ENCODE measurements at regions not wholly inside any gene's neighbourhood (a gene's known extent, or its start where the extent isn't known, plus 50 kb on each side); places are given as distances from the start of the nearest gene placed in this dataset.

GRCh38 chr4:19703391-19703790 is 548.3 kb upstream of the SLIT2 start:
- no peak for ATAC-seq
- no peaks in the 10 kb centered on the region for H3K27me3 ChIP-seq (ENCODE audit: control insufficient read depth, insufficient read depth, low read length)
- no peak overlapping the region for H3K4me3 ChIP-seq (ENCODE audit: low read depth in 2 of 2, low read length in 2 of 2)
- no peak overlapping the region for H3K27ac ChIP-seq (ENCODE audit: low read length)
- ChIA-PET CTCF (no interaction called here), POLR2A (no interaction called here)
- no peaks in the 10 kb centered on the region for H3K36me3 ChIP-seq (ENCODE audit: control insufficient read depth, insufficient read depth, low read length)
- BruUV-seq (replicated peaks) = no TSS peak
- intact Hi-C loops (cut with micrococcal nuclease; ENCODE audit: unreplicated experiment) (no loop called here), in situ Hi-C loops (cut with HindIII; ENCODE audit: low pct_unique_long_range_greater_than_20kb, low sequenced_read_pairs) (no loop called here)
- no peaks in the 10 kb centered on the region for H3K4me1 ChIP-seq (ENCODE audit: control insufficient read depth, insufficient read depth, low read length)
- DNase-seq (ENCODE audit: low read depth, low spot score) = no peak
- TF ChIP-seq, protein P1, sequence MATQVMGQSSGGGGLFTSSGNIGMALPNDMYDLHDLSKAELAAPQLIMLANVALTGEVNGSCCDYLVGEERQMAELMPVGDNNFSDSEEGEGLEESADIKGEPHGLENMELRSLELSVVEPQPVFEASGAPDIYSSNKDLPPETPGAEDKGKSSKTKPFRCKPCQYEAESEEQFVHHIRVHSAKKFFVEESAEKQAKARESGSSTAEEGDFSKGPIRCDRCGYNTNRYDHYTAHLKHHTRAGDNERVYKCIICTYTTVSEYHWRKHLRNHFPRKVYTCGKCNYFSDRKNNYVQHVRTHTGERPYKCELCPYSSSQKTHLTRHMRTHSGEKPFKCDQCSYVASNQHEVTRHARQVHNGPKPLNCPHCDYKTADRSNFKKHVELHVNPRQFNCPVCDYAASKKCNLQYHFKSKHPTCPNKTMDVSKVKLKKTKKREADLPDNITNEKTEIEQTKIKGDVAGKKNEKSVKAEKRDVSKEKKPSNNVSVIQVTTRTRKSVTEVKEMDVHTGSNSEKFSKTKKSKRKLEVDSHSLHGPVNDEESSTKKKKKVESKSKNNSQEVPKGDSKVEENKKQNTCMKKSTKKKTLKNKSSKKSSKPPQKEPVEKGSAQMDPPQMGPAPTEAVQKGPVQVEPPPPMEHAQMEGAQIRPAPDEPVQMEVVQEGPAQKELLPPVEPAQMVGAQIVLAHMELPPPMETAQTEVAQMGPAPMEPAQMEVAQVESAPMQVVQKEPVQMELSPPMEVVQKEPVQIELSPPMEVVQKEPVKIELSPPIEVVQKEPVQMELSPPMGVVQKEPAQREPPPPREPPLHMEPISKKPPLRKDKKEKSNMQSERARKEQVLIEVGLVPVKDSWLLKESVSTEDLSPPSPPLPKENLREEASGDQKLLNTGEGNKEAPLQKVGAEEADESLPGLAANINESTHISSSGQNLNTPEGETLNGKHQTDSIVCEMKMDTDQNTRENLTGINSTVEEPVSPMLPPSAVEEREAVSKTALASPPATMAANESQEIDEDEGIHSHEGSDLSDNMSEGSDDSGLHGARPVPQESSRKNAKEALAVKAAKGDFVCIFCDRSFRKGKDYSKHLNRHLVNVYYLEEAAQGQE (IDR thresholded peaks at IDR 0.05; ENCODE audit: insufficient read depth in 1 of 2, low read depth in 2 of 2, low read length in 1 of 2) = no peak
- no peak for TF ChIP-seq SIN3A (IDR thresholded peaks at IDR 0.05; ENCODE audit: borderline replicate concordance, insufficient read depth, low read depth, low read length)
- TF ChIP-seq POLR2AphosphoS5 (IDR thresholded peaks at IDR 0.05; ENCODE audit: low read depth, low read length) = no peak
- TF ChIP-seq, protein P2, sequence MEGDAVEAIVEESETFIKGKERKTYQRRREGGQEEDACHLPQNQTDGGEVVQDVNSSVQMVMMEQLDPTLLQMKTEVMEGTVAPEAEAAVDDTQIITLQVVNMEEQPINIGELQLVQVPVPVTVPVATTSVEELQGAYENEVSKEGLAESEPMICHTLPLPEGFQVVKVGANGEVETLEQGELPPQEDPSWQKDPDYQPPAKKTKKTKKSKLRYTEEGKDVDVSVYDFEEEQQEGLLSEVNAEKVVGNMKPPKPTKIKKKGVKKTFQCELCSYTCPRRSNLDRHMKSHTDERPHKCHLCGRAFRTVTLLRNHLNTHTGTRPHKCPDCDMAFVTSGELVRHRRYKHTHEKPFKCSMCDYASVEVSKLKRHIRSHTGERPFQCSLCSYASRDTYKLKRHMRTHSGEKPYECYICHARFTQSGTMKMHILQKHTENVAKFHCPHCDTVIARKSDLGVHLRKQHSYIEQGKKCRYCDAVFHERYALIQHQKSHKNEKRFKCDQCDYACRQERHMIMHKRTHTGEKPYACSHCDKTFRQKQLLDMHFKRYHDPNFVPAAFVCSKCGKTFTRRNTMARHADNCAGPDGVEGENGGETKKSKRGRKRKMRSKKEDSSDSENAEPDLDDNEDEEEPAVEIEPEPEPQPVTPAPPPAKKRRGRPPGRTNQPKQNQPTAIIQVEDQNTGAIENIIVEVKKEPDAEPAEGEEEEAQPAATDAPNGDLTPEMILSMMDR (IDR thresholded peaks at IDR 0.05) = no peak
- TF ChIP-seq TCF7L2 (IDR thresholded peaks at IDR 0.05; ENCODE audit: low read depth, low read length) = no peak
- no peaks in the 10 kb centered on the region for H3K9me3 ChIP-seq (ENCODE audit: control insufficient read depth, insufficient read depth, low read depth, low read length)

- DNase-seq (ENCODE audit: low read depth, low spot score) (no peak), ATAC-seq (no peak)
- Histone ChIP-seq H3K36me3 (ENCODE audit: control insufficient read depth, insufficient read depth, low read length) (no peaks in the 10 kb centered on the region), H3K4me3 (ENCODE audit: low read depth in 2 of 2, low read length in 2 of 2) (no peak overlapping the region), H3K4me1 (ENCODE audit: control insufficient read depth, insufficient read depth, low read length) (no peaks in the 10 kb centered on the region), H3K9me3 (ENCODE audit: control insufficient read depth, insufficient read depth, low read depth, low read length) (no peaks in the 10 kb centered on the region), H3K27ac (ENCODE audit: low read length) (no peak overlapping the region), H3K27me3 (ENCODE audit: control insufficient read depth, insufficient read depth, low read length) (no peaks in the 10 kb centered on the region)
- TF ChIP-seq TCF7L2 (IDR thresholded peaks at IDR 0.05; ENCODE audit: low read depth, low read length) (no peak), SIN3A (IDR thresholded peaks at IDR 0.05; ENCODE audit: borderline replicate concordance, insufficient read depth, low read depth, low read length) (no peak), POLR2AphosphoS5 (IDR thresholded peaks at IDR 0.05; ENCODE audit: low read depth, low read length) (no peak)
- TF ChIP-seq, protein P2 (IDR thresholded peaks at IDR 0.05) = no peak
- TF ChIP-seq, protein P1 (IDR thresholded peaks at IDR 0.05; ENCODE audit: insufficient read depth in 1 of 2, low read depth in 2 of 2, low read length in 1 of 2) = no peak
- intact Hi-C loops (cut with micrococcal nuclease; ENCODE audit: unreplicated experiment) = no loop called here
- ChIA-PET POLR2A (no interaction called here), CTCF (no interaction called here)
- BruUV-seq (replicated peaks) = no TSS peak
- in situ Hi-C loops (cut with HindIII; ENCODE audit: low pct_unique_long_range_greater_than_20kb, low sequenced_read_pairs) = no loop called here
These were observed 550.7 kb upstream of the SLIT2 start for GRCh38 chr4:19700992-19701391.

All from Panc1 (cell line).